ENCODE measurements at regions not wholly inside any gene's neighbourhood (a gene's known extent, or its start where the extent isn't known, plus 50 kb on each side); places are given as distances from the start of the nearest gene placed in this dataset.
A peak's percentile ranks its signal among the peaks of the same experiment; 100 is the strongest.

GRCh38 chr19:30225676-30226463 lies 146.3 kb upstream of the ZNF536 start:
- no peak for DNase-seq (ENCODE audit: extremely low read depth, low read depth)
- no peak for TF ChIP-seq CTCF (IDR thresholded peaks at IDR 0.05; ENCODE audit: low read depth, low read length)

DNA sequence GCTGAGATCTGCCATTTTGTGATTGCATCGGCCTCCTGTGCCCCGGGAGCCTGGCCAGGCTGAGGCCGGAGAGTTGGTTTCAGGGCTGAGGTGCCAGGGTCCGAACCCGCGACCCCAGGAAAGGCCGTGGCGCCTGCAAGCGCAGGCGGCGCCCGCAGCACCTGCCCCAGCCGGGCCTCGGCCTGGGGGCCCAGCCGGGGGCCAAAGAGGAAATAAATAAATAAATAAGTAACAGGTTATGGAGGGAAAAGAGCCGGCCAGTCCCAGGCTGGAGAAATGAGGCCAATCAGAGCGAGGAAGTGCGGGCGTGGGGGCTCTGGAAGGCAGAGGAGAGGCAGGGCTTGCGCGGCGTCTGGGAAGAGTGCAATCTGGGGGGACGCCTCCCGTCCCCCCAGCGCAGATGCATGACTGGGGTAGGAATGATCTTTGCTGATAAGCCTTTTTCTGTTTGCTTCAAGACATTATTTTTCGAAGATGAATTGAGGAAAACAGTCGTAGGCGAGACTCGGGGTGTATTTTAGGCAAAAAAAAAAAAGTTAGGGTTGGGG lies 145.6 kb upstream of the ZNF536 start:
- no peak for DNase-seq (ENCODE audit: extremely low read depth, low read depth)
- TF ChIP-seq CTCF (IDR thresholded peaks at IDR 0.05; ENCODE audit: low read depth, low read length) = no peak

DNA sequence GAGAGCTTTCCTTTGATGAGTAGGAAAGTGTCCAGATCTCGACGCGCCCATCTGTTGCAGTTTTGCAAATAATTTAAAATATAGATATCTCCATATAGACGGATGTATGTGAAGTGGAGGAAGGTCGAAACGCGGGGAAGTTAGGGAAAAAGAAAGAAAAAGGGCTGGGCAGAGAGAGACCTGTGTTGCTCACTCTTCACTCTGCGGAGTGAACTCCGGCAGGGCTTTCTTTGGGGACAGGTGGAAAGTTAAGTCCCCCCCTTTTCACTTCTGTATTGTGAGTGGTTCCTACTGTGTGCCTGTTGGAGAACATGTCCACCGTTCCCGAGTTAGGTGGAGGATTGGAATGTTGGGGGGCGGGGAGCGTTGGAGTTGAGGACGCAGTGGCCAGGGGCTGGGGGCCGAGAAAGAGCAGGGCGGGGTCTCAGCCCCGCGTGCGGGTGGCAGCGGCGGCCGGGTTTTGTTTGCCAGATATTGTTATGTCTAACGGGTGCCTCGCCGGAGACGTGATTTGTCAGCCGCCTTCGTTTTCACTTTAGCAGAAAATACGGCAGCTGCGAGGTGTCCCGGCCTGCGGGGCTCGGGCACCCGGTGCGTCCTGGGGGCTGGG lies 145.1 kb upstream of the ZNF536 start:
- no peak for DNase-seq (ENCODE audit: extremely low read depth, low read depth)
- no peak for TF ChIP-seq CTCF (IDR thresholded peaks at IDR 0.05; ENCODE audit: low read depth, low read length)

- DNase-seq (ENCODE audit: extremely low read depth, low read depth) = no peak
- TF ChIP-seq CTCF (IDR thresholded peaks at IDR 0.05; ENCODE audit: low read depth, low read length) = peak; percentile 36
Measured at GRCh38 chr19:30227661-30228112, 144.5 kb upstream of the ZNF536 start.

DNA sequence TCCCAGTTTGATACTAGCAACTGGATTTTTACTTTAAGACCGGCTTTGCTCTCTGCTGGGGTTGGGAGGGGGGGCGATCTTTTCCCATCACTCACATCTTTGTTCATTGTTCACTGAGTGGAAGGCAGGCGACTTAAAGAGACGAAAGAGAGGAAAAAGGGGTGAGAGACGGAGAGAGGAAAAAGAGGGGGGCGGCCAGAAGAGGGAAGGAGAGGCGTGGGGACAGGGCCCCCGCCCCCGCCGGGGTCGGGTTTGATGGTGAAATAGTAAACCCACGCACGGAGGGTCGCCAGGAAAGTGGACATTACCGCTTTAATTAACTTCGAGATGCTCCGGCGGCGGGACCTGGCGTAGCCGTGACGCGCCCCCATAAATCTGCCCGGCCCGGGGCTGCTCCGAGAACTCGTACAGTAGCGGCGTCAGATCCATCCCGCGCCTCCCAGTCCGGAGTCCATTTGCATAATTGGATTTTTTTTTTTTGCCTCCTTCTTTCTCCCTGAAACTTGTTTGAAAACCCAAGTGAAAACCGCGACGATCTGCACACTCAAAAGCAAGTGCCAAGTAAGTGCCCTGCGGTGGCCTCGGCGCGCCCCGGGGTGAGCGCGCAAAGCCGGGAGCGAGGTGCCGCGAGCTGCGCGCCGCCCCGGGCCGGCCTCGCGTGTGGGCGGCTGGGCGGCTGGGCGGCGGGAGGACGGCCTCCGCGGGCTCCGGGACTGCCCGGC lies 143.9 kb upstream of the ZNF536 start:
- DNase-seq (ENCODE audit: extremely low read depth, low read depth) = no peak
- no peak for TF ChIP-seq CTCF (IDR thresholded peaks at IDR 0.05; ENCODE audit: low read depth, low read length)

GRCh38 chr19:30228835-30229524 lies 143.2 kb upstream of the ZNF536 start:
- no peak for DNase-seq (ENCODE audit: extremely low read depth, low read depth)
- TF ChIP-seq CTCF (IDR thresholded peaks at IDR 0.05; ENCODE audit: low read depth, low read length) = no peak

Measured in AG09319 (cell line).